HG02759 (cell line): ENCODE measurements at regions not wholly inside any gene's neighbourhood (a gene's known extent, or its start where the extent isn't known, plus 50 kb on each side); places are given as distances from the start of the nearest gene placed in this dataset.

ENCODE experiments used
- ATAC-seq: cut with Tn5 transposase; IDR thresholded peaks from one replicate; pipeline ENCODE4 v1.9.1; 2021; ENCODE audit warnings: mild to moderate bottlenecking, moderate library complexity; ENCODE audit not compliant: unreplicated experiment

DNA sequence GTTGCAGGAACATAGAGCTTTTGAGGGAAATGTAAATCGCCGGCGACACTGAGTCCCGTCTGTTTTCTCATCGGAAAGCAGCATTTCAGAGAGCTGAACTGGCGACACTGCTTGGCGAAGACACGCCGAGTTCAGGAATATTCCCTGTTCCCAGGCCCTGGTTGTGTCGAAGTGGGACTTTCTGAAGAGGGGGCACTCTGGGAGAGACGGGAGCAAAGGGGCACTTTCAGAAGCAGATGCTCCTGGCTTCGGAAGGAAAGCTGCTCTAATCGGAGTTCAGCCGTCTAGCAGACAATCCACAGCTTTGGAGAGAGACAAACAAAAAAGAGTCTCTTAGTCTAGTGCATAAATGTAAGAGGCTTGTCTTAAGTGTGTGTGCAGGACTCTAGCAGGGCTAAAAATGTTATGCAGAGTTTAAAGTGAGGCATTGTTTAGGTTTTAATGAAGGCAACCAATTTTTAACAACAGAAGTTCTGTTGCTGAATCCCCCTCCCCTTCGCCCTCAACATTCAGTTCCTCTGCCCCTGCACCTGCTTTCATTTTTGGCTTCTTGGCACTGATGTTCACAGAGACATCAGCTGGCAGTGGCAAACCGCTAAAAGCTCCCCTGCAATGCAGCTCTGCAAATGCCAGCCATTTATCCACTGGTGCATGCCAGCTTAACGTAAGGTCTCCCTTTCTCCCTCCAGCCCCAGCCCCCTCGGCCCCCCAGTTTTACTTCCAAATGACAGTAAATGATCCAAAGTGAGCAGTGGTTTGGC lies 289.5 kb upstream of the MPDZ start:
- no peak for ATAC-seq

GRCh38 chr9:13568405-13568804 lies 288.9 kb upstream of the MPDZ start:
- no peak for ATAC-seq

GRCh38 chr9:13567833-13568232 lies 288.3 kb upstream of the MPDZ start:
- no peak for ATAC-seq

DNA sequence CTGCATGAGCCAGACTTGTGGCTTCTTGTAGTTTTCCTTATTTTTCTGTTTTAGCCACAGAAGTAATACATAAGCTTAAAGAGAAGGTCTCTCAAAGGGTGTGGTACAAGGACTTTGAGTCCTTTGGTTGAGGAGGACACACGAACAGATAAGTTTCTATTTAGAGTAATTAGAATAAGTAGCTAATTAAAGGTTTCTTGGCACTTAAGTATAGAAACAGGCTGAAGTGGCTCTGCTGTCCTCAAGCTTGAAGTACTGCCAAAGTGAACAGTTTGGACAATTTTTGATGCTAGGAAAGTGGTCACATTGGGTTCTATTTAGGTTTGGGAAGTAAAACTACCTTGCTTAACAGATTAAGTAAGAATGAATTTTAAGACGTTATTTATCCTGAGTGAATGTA lies 278.3 kb upstream of the MPDZ start:
- no peak for ATAC-seq

GRCh38 chr9:13556656-13557055 lies 277.2 kb upstream of the MPDZ start:
- ATAC-seq = no peak

GRCh38 chr9:13555989-13556500 lies 276.6 kb upstream of the MPDZ start:
- ATAC-seq = no peak

- ATAC-seq = no peak
These were observed 276.0 kb upstream of the MPDZ start for GRCh38 chr9:13555516-13555915.

GRCh38 chr9:13554626-13555025 lies 275.1 kb upstream of the MPDZ start:
- no peak for ATAC-seq

DNA sequence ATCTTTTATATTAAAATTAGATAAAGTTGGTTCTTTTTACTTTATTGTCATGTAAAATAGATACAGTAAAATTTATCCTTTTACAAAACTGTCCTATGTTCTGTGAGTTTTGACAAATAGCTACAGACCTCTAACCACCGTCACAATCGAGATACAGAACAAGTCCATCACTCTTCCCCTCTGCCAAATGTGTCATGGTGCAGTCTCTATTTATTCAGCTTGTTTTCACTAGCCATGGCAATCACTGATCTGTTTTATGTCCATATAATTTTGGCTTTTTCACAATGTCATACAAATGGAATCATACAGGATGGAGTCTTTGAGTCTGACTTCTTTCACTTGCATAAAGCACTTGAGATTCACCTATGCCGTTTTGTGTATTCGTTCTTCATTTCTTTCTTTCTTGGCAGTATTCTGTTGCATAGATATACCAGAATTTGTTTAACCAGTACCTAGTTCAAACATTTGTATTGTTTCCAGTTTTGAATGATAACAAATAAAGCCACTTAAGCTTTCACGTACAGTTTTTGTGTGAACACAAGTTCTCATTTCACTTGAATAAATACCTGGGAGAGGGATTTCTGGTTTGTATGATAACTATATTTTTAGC lies 273.2 kb upstream of the MPDZ start:
- ATAC-seq = no peak

DNA sequence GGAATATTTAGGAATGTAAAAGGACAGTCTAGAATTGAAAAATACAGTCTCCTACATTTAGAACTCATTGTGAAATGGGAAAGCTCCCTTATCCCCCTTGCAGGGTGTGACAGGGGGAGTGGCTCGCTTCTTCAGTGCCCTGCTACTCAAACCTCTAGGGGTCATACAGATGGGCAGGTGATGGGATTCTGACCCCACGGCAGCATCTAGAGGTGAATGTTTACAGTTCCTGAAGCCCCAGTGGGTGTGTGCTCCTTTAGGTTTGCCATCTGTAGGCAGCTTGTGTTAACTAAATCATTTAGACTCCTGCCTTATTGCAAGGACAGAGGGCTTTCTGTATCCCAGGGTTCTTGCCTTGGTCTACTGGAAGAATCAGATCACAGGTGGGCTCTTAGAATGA lies 271.0 kb upstream of the MPDZ start:
- no peak for ATAC-seq

- ATAC-seq = no peak
These were observed 269.0 kb upstream of the MPDZ start for GRCh38 chr9:13548535-13548934.

DNA sequence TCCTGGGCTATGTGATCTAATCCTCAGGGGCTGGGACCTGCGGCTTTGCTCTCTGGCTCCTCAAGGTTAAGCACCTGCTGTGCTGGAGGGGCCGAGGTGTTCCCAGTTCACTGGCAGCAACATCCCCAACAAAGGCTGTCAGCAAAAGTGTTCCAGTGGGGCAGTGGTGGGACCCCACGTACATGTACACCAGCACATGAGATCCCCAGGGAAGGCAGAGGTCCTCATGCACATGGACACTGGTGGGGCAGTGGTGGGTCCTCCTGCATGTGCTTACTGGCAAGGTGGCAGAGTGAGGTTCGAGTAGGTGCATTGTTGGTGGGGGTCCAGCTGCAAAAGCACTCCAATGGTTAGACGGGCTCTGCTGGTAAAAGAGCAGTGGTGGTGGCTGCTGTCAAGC lies 255.6 kb upstream of the MPDZ start:
- ATAC-seq = no peak

- ATAC-seq = no peak
These were observed 254.5 kb upstream of the MPDZ start for GRCh38 chr9:13534006-13534405.

DNA sequence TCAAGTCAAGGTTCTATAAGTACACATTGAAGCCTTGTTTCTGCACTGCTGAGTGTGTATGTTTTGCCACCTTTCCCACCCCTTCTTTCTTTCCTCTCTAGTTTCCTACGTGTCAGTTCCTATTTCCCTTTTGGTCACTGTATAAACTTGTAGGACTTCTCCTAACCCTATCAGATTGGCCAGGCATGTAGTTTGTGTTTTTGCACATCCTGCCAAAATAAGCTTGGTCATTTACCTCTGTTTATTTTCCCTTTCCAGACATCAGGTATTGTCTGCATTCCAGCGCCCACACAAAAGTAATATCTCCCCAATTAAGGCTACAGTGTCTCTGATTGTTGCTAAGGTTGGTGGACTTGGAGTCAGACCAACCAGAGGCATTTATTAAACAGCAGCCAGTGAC lies 252.9 kb upstream of the MPDZ start:
- ATAC-seq = no peak

- no peak for ATAC-seq
These were observed 250.0 kb upstream of the MPDZ start for GRCh38 chr9:13529321-13530104.

DNA sequence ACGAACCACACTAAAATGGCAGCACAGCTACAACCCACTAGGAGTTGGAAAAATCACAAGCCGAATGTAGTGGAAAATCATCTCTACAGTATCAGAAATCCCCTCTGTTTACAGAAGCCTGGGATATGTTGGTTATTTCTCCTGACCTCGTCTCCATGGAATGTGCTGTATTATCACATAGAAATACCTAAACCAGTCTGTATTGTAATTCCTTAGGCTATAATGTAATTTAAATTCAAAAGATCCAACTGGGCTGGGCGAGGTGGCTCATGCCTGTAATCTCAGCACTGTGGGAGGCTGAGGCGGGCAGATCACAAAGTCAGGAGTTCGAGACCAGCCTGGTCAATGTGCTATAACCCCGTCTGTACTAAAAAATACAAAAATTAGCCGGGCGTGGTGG lies 244.8 kb upstream of the MPDZ start:
- no peak for ATAC-seq

DNA sequence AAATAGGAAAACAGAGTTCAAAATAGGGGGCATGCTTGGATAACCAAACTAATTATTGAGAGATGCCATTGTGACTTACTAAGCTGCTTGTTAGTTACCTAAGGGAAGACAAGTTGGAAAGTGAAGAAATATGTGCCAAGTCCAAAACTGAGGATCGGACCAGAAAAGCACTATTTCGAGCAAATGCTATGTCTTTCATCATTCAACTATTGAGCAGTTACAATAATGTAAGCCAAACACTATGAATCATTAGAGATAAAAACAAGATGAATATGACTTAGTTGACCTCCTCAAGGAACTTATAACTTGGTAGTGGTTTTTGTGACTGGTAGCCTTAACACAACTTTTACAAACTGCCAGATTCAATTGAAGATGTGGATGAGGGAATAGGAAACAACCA lies 240.6 kb upstream of the MPDZ start:
- ATAC-seq = no peak

DNA sequence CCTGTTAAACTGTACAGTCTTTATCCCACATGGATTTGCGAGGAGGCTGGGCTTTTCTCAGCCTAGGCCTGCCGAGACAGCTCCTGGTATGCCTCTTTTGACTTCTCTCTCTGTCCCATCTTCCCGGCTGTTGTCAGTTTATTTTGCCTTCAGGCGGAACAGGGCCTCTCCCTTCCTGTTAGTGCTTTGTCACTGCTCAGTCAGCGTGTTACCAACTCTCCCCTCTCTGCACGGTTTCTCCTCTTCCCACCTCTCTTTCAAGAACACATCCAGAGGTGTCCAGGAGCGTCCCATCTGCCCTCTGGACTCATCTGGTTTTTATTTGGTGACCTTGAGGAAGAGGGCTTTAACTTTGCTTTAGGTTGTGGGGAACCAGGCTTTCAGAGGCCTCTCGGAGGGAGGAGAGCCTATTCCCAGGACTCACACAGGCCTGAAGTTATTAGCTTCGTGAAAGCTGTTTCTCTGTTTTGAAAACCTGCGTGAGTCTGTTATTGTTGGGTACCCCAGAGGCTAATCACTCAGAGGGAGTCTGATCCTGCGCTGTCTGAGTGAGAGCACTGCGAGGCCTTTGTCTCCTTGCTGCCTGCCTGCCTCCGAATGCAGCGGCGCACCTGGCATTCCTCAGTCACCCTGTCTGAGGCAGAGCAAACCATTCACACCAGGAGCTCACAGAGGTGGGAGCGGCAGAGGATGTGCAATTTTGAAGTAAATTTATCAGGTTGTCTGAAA lies 234.4 kb upstream of the MPDZ start:
- no peak for ATAC-seq

DNA sequence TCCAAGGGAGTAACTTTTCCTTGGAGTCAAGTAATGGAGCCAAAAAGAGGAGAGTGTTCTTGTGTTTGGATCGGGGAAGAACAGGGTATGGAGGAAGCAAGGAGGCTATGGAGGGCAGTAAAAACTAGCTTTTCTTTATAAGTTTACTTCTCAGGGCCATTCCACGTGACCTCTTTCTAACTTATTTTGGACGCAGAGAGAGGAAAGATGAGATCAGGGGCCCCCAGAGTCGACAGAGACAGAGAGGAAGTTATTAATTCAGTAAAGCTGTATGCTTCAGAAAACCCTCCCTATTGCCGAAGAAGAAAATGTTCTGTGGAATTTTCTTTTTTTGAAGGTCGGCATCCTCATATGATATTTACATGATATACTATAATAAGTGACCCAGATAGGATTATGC lies 233.8 kb upstream of the MPDZ start:
- ATAC-seq = no peak

DNA sequence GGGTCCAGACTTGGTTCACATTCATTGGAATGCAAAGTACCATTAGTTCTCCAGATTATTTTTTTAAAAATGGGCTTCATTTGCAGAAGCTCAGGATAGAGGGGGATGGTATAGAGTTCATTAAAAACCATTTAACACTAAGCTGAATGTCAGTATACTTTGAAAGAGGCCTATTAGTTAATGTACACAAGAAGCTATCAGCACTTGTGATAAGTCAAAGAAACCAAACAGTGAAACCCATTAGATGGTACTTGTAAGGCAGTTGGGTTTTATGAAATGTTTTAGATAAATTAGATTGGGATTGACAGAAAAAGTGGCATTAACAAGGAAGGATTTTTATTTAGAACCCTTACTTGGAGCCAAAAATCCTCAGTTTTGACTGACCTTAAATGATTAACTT lies 229.2 kb upstream of the MPDZ start:
- no peak for ATAC-seq

DNA sequence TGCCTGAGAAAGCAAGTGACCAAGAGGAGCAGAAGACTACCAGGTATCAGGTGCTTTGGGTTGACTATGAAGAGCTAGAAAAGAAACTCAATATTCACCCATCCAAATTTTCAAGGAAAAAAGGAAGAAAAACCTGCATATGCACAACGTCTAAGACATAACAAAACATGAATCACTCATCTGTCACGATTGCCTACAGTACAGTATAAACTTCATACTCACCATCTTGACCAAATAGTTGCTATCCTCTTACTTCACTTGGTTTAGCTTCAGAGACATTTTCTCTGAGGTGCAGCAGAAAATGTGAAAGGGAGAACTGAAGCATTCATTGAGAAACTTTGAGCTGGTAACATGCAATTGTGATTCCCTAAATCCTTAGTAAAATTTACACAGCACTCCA lies 228.6 kb upstream of the MPDZ start:
- ATAC-seq = no peak
